Activated CD4-positive, alpha-beta T cell treated with anti-CD3 and anti-CD28 coated beads for 24 hours (primary cell): ENCODE measurements at regions not wholly inside any gene's neighbourhood (a gene's known extent, or its start where the extent isn't known, plus 50 kb on each side); places are given as distances from the start of the nearest gene placed in this dataset.
"Not testable (repeated sequence)": the region's sequence is repeated elsewhere in the genome, so short reads cannot be mapped to it uniquely, and the experiment has no call there.

ENCODE experiments used
- DNase-seq, 2 donors: peaks; one replicate each; pipeline ENCODE4 v3.0.0-alpha.2; 2020; ENCODE audit warnings: low read depth in 2 of 2

GRCh38 chr13:62207388-62207787, 791.7 kb upstream of the PCDH20 start:
- no peak for DNase-seq

- no peak for DNase-seq
Measured at GRCh38 chr13:62206165-62206564, 790.5 kb upstream of the PCDH20 start.

GRCh38 chr13:62205273-62205672, 789.6 kb upstream of the PCDH20 start:
- DNase-seq: no peak

GRCh38 chr13:62194371-62194770, 778.7 kb upstream of the PCDH20 start:
- DNase-seq: no peak

GRCh38 chr13:62193919-62194318, 778.3 kb upstream of the PCDH20 start:
- no peak for DNase-seq

GRCh38 chr13:62185631-62186255, 770.1 kb upstream of the PCDH20 start:
- DNase-seq: no peak

- no peak for DNase-seq
Measured at GRCh38 chr13:62176051-62176450, 760.4 kb upstream of the PCDH20 start.

GRCh38 chr13:62173958-62174357, 758.3 kb upstream of the PCDH20 start:
- no peak for DNase-seq

GRCh38 chr13:62171697-62172096, 756.0 kb upstream of the PCDH20 start:
- DNase-seq: no peak

- DNase-seq: no peak
Measured at GRCh38 chr13:62168891-62169290, 753.2 kb upstream of the PCDH20 start.

GRCh38 chr13:62167650-62168172, 752.1 kb upstream of the PCDH20 start:
- no peak for DNase-seq

- DNase-seq: no peak
Measured at GRCh38 chr13:62162860-62163259, 747.2 kb upstream of the PCDH20 start.

GRCh38 chr13:62158520-62158919, 742.9 kb upstream of the PCDH20 start:
- no peak for DNase-seq

- DNase-seq: not testable (repeated sequence)
Measured at GRCh38 chr13:62151724-62152123, 736.1 kb upstream of the PCDH20 start.

GRCh38 chr13:62142048-62142447, 726.4 kb upstream of the PCDH20 start:
- DNase-seq: no peak

GRCh38 chr13:62139597-62139996, 723.9 kb upstream of the PCDH20 start:
- DNase-seq: no peak

- DNase-seq: no peak
Measured at GRCh38 chr13:62137629-62138405, 722.2 kb upstream of the PCDH20 start.

- DNase-seq: no peak
Measured at GRCh38 chr13:62131604-62132003, 716.0 kb upstream of the PCDH20 start.

- no peak for DNase-seq
Measured at GRCh38 chr13:62130062-62130970, 714.7 kb upstream of the PCDH20 start.

- no peak for DNase-seq
Measured at GRCh38 chr13:62129000-62129551, 713.4 kb upstream of the PCDH20 start.

GRCh38 chr13:62126400-62126799, 710.8 kb upstream of the PCDH20 start:
- no peak for DNase-seq

GRCh38 chr13:62125451-62125850, 709.8 kb upstream of the PCDH20 start:
- no peak for DNase-seq
